ENCODE measurements at regions not wholly inside any gene's neighbourhood (a gene's known extent, or its start where the extent isn't known, plus 50 kb on each side); places are given as distances from the start of the nearest gene placed in this dataset.
A peak's percentile ranks its signal among the peaks of the same experiment; 100 is the strongest.

DNA sequence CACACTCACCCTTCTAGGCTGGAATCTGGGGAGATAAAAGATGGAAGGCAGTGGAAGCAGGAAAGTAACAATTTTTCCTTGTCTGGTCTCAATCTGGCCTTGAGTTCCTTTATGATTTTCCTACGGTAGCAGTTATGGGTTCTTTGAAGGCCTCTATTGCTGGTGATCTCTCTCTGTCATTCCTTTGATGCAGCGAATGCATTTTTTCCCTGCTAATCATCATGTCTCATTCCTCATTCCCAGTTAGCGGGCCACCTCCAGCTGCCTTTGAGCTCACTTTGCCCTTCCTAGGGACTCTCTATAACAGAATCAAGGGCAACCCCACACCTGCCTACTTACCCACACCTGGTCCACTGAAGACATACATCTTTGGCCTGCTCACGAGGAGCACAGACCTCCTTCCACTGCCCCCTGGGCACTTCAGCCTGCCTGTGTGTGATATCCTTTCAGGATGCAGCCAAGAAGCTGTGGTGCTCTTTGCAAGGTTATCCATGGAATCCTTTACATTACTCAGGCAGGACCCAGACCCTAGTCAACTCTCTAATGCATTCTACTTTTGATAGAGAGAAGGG, 191.7 kb downstream of the DRD1 start:
- intact Hi-C loops (cut with DNase I) = no loop called here
- Histone ChIP-seq H3K4me3 (no peak overlapping the region), H3K9me3 (no peaks in the 10 kb centered on the region), H3K27me3 (no peaks in the 10 kb centered on the region), H3K27ac (no peak overlapping the region), H3K4me1 (peaks cover 12% of the 10 kb centered on the region), H3K36me3 (no peaks in the 10 kb centered on the region)
- no peak for TF ChIP-seq POLR2AphosphoS5 (IDR thresholded peaks at IDR 0.05; ENCODE audit: insufficient read depth in 1 of 2, low read depth in 1 of 2)
- no peak for TF ChIP-seq POLR2A (IDR thresholded peaks at IDR 0.05)
- TF ChIP-seq, protein P1, sequence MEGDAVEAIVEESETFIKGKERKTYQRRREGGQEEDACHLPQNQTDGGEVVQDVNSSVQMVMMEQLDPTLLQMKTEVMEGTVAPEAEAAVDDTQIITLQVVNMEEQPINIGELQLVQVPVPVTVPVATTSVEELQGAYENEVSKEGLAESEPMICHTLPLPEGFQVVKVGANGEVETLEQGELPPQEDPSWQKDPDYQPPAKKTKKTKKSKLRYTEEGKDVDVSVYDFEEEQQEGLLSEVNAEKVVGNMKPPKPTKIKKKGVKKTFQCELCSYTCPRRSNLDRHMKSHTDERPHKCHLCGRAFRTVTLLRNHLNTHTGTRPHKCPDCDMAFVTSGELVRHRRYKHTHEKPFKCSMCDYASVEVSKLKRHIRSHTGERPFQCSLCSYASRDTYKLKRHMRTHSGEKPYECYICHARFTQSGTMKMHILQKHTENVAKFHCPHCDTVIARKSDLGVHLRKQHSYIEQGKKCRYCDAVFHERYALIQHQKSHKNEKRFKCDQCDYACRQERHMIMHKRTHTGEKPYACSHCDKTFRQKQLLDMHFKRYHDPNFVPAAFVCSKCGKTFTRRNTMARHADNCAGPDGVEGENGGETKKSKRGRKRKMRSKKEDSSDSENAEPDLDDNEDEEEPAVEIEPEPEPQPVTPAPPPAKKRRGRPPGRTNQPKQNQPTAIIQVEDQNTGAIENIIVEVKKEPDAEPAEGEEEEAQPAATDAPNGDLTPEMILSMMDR (IDR thresholded peaks at IDR 0.05) = no peak
- DNase-seq (ENCODE audit: extremely low spot score in 2 of 2) = peak in 1 of 2 donors; percentile 67

DNA sequence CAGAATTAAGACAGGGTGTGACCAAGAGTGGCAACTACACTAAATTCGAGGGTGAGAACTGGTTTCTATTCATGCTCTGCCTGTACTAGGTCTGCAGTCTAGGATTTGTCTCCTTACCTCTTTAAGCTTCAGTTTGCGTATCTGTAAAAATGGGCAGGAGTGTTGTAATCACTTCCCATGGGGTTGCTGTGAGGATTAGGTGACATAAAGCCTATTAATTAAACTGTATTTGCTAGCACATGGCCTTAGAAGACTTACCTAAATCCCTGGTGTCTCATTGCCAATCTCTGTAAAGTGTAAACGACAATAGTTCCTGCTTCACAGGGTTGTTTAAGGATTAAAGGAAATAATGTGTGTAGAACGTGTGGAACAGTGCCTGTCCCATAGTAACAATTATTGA, 193.6 kb downstream of the DRD1 start:
- Histone ChIP-seq H3K27me3 (no peaks in the 10 kb centered on the region), H3K4me1 (peaks cover 18% of the 10 kb centered on the region), H3K36me3 (no peaks in the 10 kb centered on the region), H3K27ac (no peak overlapping the region), H3K9me3 (no peaks in the 10 kb centered on the region), H3K4me3 (no peak overlapping the region)
- peak in 1 of 2 donors; percentile 5 for DNase-seq (ENCODE audit: extremely low spot score in 2 of 2)
- no peak for TF ChIP-seq POLR2AphosphoS5 (IDR thresholded peaks at IDR 0.05; ENCODE audit: insufficient read depth in 1 of 2, low read depth in 1 of 2)
- TF ChIP-seq, protein P1 (IDR thresholded peaks at IDR 0.05) = no peak
- TF ChIP-seq POLR2A (IDR thresholded peaks at IDR 0.05) = no peak
- intact Hi-C loops (cut with DNase I) = no loop called here

DNA sequence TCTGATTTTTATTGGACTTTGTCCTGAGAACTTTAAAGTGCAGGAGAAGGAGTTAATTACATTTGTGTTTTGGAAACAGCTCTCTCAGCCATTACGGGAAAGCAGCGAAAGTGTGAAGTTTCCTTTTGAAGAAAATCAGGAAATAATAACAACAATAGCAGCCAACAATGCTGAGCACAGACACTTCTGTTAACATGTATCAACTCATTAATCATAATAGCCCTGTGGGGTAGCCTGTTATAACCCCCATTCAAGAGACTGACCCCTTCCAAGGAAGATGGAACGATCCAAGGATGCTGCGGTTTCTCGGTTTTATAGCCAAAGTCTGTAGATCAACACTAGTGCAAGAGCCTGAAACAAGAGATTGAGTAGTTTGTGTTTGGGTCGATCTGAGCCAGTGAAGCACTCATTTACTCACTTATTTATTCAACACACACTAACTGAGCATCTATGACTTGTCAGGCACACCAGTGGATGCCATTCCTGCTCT, 195.5 kb downstream of the DRD1 start:
- intact Hi-C loops (cut with DNase I) = no loop called here
- H3K4me1 ChIP-seq = peaks cover 13% of the 10 kb centered on the region
- H3K27me3 ChIP-seq = no peaks in the 10 kb centered on the region
- no peaks in the 10 kb centered on the region for H3K9me3 ChIP-seq
- TF ChIP-seq, protein P1 (IDR thresholded peaks at IDR 0.05) = no peak
- TF ChIP-seq POLR2AphosphoS5 (IDR thresholded peaks at IDR 0.05; ENCODE audit: insufficient read depth in 1 of 2, low read depth in 1 of 2) (no peak), POLR2A (IDR thresholded peaks at IDR 0.05) (no peak)
- H3K27ac ChIP-seq = no peak overlapping the region
- peak in 1 of 2 donors; percentile 70 for DNase-seq (ENCODE audit: extremely low spot score in 2 of 2)
- no peak overlapping the region for H3K4me3 ChIP-seq
- no peaks in the 10 kb centered on the region for H3K36me3 ChIP-seq

DNA sequence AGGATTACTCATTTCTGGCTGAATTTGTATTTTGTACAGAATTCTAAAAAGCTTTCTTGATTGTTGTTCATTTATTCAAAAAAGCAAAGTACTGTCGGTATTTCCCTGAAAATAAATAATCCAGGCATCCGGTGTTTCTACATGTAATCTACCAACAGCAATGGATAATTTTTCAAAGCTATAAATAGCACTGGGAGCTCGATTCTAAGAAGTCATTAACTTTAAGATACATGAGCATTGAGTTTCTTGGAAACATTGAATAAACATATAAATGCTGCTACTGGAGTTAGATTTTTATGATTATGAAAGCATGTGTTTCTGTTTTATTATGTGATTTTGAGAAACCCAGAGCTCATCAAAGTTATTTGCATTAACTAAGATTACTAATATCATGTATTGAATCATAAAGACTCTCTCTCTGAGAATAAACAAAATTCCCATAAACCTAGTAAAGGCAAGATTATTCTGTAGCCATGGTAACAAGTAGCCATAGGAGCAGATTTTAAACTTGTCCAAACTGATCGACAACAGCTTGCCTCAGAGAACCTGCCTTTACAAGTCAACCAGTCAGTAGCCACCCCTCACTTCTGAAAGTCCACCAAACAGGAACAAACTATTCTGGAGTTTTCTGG, 197.0 kb downstream of the DRD1 start:
- no peak overlapping the region for H3K4me3 ChIP-seq
- intact Hi-C loops (cut with DNase I) = no loop called here
- no peak overlapping the region for H3K27ac ChIP-seq
- no peak for TF ChIP-seq POLR2A (IDR thresholded peaks at IDR 0.05)
- TF ChIP-seq, protein P1 (IDR thresholded peaks at IDR 0.05) = no peak
- peaks cover 9% of the 10 kb centered on the region for H3K4me1 ChIP-seq
- H3K27me3 ChIP-seq = no peaks in the 10 kb centered on the region
- no peak for DNase-seq (ENCODE audit: extremely low spot score in 2 of 2)
- no peaks in the 10 kb centered on the region for H3K36me3 ChIP-seq
- H3K9me3 ChIP-seq = no peaks in the 10 kb centered on the region

DNA sequence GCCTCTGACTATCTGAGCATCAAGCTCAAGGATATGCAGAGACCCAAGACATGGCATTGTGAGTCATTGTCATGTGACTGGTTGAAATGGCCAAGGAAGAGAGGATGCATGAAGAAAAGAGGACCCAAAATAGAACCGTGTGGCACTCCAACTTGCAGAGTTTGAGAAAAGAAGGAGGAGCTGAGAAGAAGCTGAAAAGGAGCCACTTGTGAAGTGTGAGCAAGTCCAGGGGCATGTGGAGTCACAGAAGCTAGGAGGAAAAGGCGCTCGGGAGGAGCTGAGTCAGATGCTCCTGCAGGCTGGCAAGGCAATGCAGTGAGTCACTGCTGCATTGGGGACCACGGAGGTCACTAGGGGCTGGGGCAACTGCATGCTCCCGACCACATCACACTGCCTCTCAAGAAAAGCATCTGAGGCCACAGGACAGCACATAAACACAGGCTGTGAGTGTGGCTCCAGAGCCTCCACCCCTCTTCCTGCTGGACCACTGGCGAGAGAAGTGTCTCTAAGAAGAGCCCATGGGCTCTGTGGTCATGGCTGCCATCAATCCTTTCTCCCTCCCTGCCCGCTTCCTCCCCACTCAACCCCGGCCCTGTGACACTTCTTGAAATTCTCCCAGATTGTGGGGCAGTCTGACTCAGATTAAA, 197.6 kb downstream of the DRD1 start:
- H3K27ac ChIP-seq = no peak overlapping the region
- H3K4me3 ChIP-seq = no peak overlapping the region
- H3K4me1 ChIP-seq = peaks cover 9% of the 10 kb centered on the region
- intact Hi-C loops (cut with DNase I) = no loop called here
- DNase-seq (ENCODE audit: extremely low spot score in 2 of 2) = peak in 1 of 2 donors; percentile 87
- TF ChIP-seq POLR2AphosphoS5 (IDR thresholded peaks at IDR 0.05; ENCODE audit: insufficient read depth in 1 of 2, low read depth in 1 of 2) = no peak
- TF ChIP-seq, protein P1 (IDR thresholded peaks at IDR 0.05) = no peak
- TF ChIP-seq POLR2A (IDR thresholded peaks at IDR 0.05) = no peak
- no peaks in the 10 kb centered on the region for H3K27me3 ChIP-seq
- H3K9me3 ChIP-seq = no peaks in the 10 kb centered on the region
- H3K36me3 ChIP-seq = no peaks in the 10 kb centered on the region
